Thyroid gland (tissue), 4 donors: ENCODE measurements at regions not wholly inside any gene's neighbourhood (a gene's known extent, or its start where the extent isn't known, plus 50 kb on each side); places are given as distances from the start of the nearest gene placed in this dataset.

ENCODE experiments used
- POLR2A ChIP-seq, 2 donors: fragments of 450-650 bp; IDR thresholded peaks; one replicate each; pipeline ENCODE4 v1.6.1; 2017; ENCODE audit warnings: antibody characterized with exemption in 2 of 2, mild to moderate bottlenecking in 2 of 2, moderate library complexity in 1 of 2
- TF ChIP-seq, protein P1 (sequence below), 6 experiments: fragments of 200-600 bp in 3 of 6; fragments of 450-650 bp in 3 of 6; sonication (generic) in 3 of 6; IDR thresholded peaks; one replicate each; pipeline ENCODE4 v1.5.1; 2016 to 2019; ENCODE audit warnings: antibody characterized with exemption in 6 of 6, mild to moderate bottlenecking in 2 of 6, inconsistent platforms in 1 of 6, moderate library complexity in 1 of 6

DNA sequence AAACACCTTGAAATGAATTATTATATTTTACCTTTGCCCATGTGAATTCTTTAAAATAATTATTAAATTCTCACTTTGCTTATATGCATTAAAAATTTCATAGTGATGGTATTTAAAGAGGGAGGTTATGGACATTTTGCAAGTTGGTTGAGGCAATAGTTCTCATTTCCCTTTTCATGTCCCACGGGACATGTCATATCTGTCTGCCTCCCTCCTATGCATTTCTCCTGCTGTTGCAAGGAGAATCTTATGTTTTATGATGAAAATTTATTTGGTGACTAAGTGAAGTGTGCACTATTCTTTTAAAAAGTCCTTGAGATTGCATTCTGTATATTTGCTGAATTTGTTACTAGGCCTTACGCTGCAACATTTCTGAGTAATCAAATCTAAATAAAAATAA is 67.2 kb downstream of the UTRN start:
- TF ChIP-seq, protein P1, sequence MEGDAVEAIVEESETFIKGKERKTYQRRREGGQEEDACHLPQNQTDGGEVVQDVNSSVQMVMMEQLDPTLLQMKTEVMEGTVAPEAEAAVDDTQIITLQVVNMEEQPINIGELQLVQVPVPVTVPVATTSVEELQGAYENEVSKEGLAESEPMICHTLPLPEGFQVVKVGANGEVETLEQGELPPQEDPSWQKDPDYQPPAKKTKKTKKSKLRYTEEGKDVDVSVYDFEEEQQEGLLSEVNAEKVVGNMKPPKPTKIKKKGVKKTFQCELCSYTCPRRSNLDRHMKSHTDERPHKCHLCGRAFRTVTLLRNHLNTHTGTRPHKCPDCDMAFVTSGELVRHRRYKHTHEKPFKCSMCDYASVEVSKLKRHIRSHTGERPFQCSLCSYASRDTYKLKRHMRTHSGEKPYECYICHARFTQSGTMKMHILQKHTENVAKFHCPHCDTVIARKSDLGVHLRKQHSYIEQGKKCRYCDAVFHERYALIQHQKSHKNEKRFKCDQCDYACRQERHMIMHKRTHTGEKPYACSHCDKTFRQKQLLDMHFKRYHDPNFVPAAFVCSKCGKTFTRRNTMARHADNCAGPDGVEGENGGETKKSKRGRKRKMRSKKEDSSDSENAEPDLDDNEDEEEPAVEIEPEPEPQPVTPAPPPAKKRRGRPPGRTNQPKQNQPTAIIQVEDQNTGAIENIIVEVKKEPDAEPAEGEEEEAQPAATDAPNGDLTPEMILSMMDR (IDR thresholded peaks at IDR 0.05) = no peak
- no peak for TF ChIP-seq POLR2A (IDR thresholded peaks at IDR 0.05)
